ENCODE measurements at regions not wholly inside any gene's neighbourhood (a gene's known extent, or its start where the extent isn't known, plus 50 kb on each side); places are given as distances from the start of the nearest gene placed in this dataset.

- no peak overlapping the region for H3K27ac Mint-ChIP-seq
- no peaks in the 10 kb centered on the region for H3K36me3 Mint-ChIP-seq
- no peaks in the 10 kb centered on the region for H3K4me1 Mint-ChIP-seq
- H3K27me3 Mint-ChIP-seq = no peaks in the 10 kb centered on the region
- DNase-seq = no peak
- H3K4me3 Mint-ChIP-seq = no peak overlapping the region
- CTCF ChIA-PET = no interaction called here
- peaks cover 21% of the 10 kb centered on the region for H3K9me3 Mint-ChIP-seq
Observed at GRCh38 chr16:6495486-6496210, 837.0 kb upstream of the RBFOX1 start.

GRCh38 chr16:6494716-6495115 lies 837.9 kb upstream of the RBFOX1 start:
- no peaks in the 10 kb centered on the region for H3K4me1 Mint-ChIP-seq
- H3K27ac Mint-ChIP-seq = no peak overlapping the region
- no peaks in the 10 kb centered on the region for H3K27me3 Mint-ChIP-seq
- peaks cover 21% of the 10 kb centered on the region for H3K9me3 Mint-ChIP-seq
- H3K4me3 Mint-ChIP-seq = no peak overlapping the region
- no peak for DNase-seq
- no peaks in the 10 kb centered on the region for H3K36me3 Mint-ChIP-seq
- CTCF ChIA-PET = no interaction called here

- no peak overlapping the region for H3K27ac Mint-ChIP-seq
- peaks cover 15% of the 10 kb centered on the region for H3K9me3 Mint-ChIP-seq
- no peaks in the 10 kb centered on the region for H3K27me3 Mint-ChIP-seq
- H3K4me3 Mint-ChIP-seq = no peak overlapping the region
- no peak for DNase-seq
- no peaks in the 10 kb centered on the region for H3K4me1 Mint-ChIP-seq
- CTCF ChIA-PET = no interaction called here
- no peaks in the 10 kb centered on the region for H3K36me3 Mint-ChIP-seq
Observed at GRCh38 chr16:6493555-6493954, 839.1 kb upstream of the RBFOX1 start.

- no peak overlapping the region for H3K27ac Mint-ChIP-seq
- CTCF ChIA-PET = no interaction called here
- no peak for DNase-seq
Observed at GRCh38 chr16:6492742-6493141, 839.9 kb upstream of the RBFOX1 start.

GRCh38 chr16:6484935-6485334 lies 847.7 kb upstream of the RBFOX1 start:
- no peak for DNase-seq
- no peak overlapping the region for H3K4me3 Mint-ChIP-seq
- H3K9me3 Mint-ChIP-seq = peaks cover 4% of the 10 kb centered on the region
- H3K4me1 Mint-ChIP-seq = no peaks in the 10 kb centered on the region
- no peak overlapping the region for H3K27ac Mint-ChIP-seq
- H3K27me3 Mint-ChIP-seq = peaks cover 3% of the 10 kb centered on the region
- H3K36me3 Mint-ChIP-seq = no peaks in the 10 kb centered on the region
- CTCF ChIA-PET = no interaction called here

More at GRCh38 chr16:6492742-6493141, 839.9 kb upstream of the RBFOX1 start:
- Mint-ChIP-seq H3K4me3 (no peak overlapping the region), H3K36me3 (no peaks in the 10 kb centered on the region), H3K4me1 (no peaks in the 10 kb centered on the region), H3K27me3 (no peaks in the 10 kb centered on the region), H3K9me3 (peaks cover 15% of the 10 kb centered on the region)

GRCh38 chr16:6484081-6484480 lies 848.6 kb upstream of the RBFOX1 start:
- Mint-ChIP-seq H3K4me1 (no peaks in the 10 kb centered on the region), H3K27ac (no peak overlapping the region), H3K9me3 (peaks cover 4% of the 10 kb centered on the region)

GRCh38 chr16:6483469-6484033 lies 849.1 kb upstream of the RBFOX1 start:
- Mint-ChIP-seq H3K4me1 (no peaks in the 10 kb centered on the region), H3K27ac (no peak overlapping the region), H3K27me3 (peaks cover 3% of the 10 kb centered on the region), H3K9me3 (peaks cover 7% of the 10 kb centered on the region), H3K4me3 (no peak overlapping the region), H3K36me3 (no peaks in the 10 kb centered on the region)
- CTCF ChIA-PET = no interaction called here
- DNase-seq = no peak

More at GRCh38 chr16:6484081-6484480, 848.6 kb upstream of the RBFOX1 start:
- CTCF ChIA-PET = no interaction called here
- DNase-seq = no peak
- Mint-ChIP-seq H3K27me3 (peaks cover 3% of the 10 kb centered on the region), H3K36me3 (no peaks in the 10 kb centered on the region), H3K4me3 (no peak overlapping the region)

- Mint-ChIP-seq H3K36me3 (no peaks in the 10 kb centered on the region), H3K27ac (no peak overlapping the region), H3K4me1 (no peaks in the 10 kb centered on the region), H3K27me3 (peaks cover 3% of the 10 kb centered on the region), H3K4me3 (no peak overlapping the region), H3K9me3 (peaks cover 8% of the 10 kb centered on the region)
- DNase-seq = no peak
- CTCF ChIA-PET = no interaction called here
Observed at GRCh38 chr16:6482696-6483468, 849.8 kb upstream of the RBFOX1 start.

GRCh38 chr16:6481894-6482293 lies 850.8 kb upstream of the RBFOX1 start:
- H3K27ac Mint-ChIP-seq = no peak overlapping the region
- DNase-seq = no peak
- CTCF ChIA-PET = no interaction called here
- peaks cover 3% of the 10 kb centered on the region for H3K27me3 Mint-ChIP-seq
- H3K9me3 Mint-ChIP-seq = peaks cover 12% of the 10 kb centered on the region
- H3K4me1 Mint-ChIP-seq = no peaks in the 10 kb centered on the region
- no peak overlapping the region for H3K4me3 Mint-ChIP-seq
- no peaks in the 10 kb centered on the region for H3K36me3 Mint-ChIP-seq

- H3K4me1 Mint-ChIP-seq = no peaks in the 10 kb centered on the region
- no peaks in the 10 kb centered on the region for H3K27me3 Mint-ChIP-seq
- H3K9me3 Mint-ChIP-seq = peaks cover 31% of the 10 kb centered on the region
- no peaks in the 10 kb centered on the region for H3K36me3 Mint-ChIP-seq
- no peak for DNase-seq
- CTCF ChIA-PET = no interaction called here
- H3K27ac Mint-ChIP-seq = no peak overlapping the region
- H3K4me3 Mint-ChIP-seq = no peak overlapping the region
Observed at GRCh38 chr16:6453742-6454141, 878.9 kb upstream of the RBFOX1 start.

GRCh38 chr16:6447021-6447790 lies 885.4 kb upstream of the RBFOX1 start:
- no peak overlapping the region for H3K27ac Mint-ChIP-seq
- no peaks in the 10 kb centered on the region for H3K36me3 Mint-ChIP-seq
- H3K4me3 Mint-ChIP-seq = no peak overlapping the region
- DNase-seq = no peak
- H3K4me1 Mint-ChIP-seq = no peaks in the 10 kb centered on the region
- H3K9me3 Mint-ChIP-seq = peaks cover 22% of the 10 kb centered on the region
- CTCF ChIA-PET = no interaction called here
- H3K27me3 Mint-ChIP-seq = no peaks in the 10 kb centered on the region

GRCh38 chr16:6446370-6446769 lies 886.3 kb upstream of the RBFOX1 start:
- Mint-ChIP-seq H3K4me3 (no peak overlapping the region), H3K4me1 (no peaks in the 10 kb centered on the region), H3K27me3 (no peaks in the 10 kb centered on the region), H3K27ac (no peak overlapping the region), H3K36me3 (no peaks in the 10 kb centered on the region), H3K9me3 (peaks cover 19% of the 10 kb centered on the region)
- no peak for DNase-seq
- CTCF ChIA-PET = no interaction called here

GRCh38 chr16:6439129-6439528 lies 893.5 kb upstream of the RBFOX1 start:
- peaks cover 23% of the 10 kb centered on the region for H3K9me3 Mint-ChIP-seq
- DNase-seq = no peak
- no peaks in the 10 kb centered on the region for H3K27me3 Mint-ChIP-seq
- no peak overlapping the region for H3K4me3 Mint-ChIP-seq
- CTCF ChIA-PET = no interaction called here
- no peak overlapping the region for H3K27ac Mint-ChIP-seq
- no peaks in the 10 kb centered on the region for H3K36me3 Mint-ChIP-seq
- H3K4me1 Mint-ChIP-seq = no peaks in the 10 kb centered on the region

- CTCF ChIA-PET = no interaction called here
- DNase-seq = no peak
- Mint-ChIP-seq H3K27ac (no peak overlapping the region), H3K36me3 (no peaks in the 10 kb centered on the region), H3K4me1 (no peaks in the 10 kb centered on the region), H3K4me3 (no peak overlapping the region), H3K27me3 (no peaks in the 10 kb centered on the region), H3K9me3 (peaks cover 23% of the 10 kb centered on the region)
Observed at GRCh38 chr16:6428861-6429260, 903.8 kb upstream of the RBFOX1 start.
